ENCODE measurements at regions not wholly inside any gene's neighbourhood (a gene's known extent, or its start where the extent isn't known, plus 50 kb on each side); places are given as distances from the start of the nearest gene placed in this dataset.
"Not testable (repeated sequence)": the region's sequence is repeated elsewhere in the genome, so short reads cannot be mapped to it uniquely, and the experiment has no call there.

DNA sequence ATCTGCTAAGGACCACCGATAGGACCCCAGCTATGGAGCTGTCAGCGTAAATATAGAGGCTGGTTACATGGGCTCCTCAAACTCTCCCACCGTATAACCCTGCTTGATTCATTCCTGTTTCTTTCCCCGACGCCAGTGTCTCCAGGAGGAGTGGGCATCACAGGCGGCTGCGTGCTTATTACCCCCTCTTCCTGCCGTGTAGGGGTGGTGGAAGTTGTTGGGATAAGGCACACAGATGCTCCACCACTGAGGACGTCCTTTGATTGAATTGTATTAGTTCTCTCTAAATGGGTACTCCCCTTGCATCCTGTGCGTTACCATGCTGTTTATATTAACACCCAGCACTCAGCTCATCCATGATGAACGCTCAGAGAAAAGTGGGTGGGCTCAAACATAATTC, 104.6 kb downstream of the ZBTB18 start:
- DNase-seq (ENCODE audit: extremely low spot score, insufficient read length, low read depth) (no peak), FAIRE-seq (no peak)

DNA sequence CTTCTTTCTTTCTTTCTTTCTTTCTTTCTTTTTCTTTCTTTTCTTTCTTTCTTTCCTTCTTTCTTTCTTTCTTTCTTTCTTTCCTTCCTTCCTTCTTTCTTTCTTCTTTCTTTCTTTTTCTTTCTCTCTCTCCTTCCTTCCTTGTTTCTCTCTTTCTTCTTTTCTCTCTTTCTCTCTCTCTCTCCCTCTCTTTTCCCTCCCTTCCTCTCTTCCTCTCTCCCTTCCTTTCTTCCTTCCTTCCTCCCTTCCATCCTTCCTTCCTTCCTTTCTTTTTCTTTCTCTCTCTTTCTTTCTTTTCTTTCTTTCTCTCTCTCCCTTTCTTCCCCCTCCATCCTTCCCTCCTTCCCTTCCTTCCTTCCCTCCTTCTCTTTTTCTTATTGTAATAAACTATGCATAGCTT, 105.5 kb downstream of the ZBTB18 start:
- FAIRE-seq; DNase-seq (ENCODE audit: extremely low spot score, insufficient read length, low read depth): not testable (repeated sequence)

DNA sequence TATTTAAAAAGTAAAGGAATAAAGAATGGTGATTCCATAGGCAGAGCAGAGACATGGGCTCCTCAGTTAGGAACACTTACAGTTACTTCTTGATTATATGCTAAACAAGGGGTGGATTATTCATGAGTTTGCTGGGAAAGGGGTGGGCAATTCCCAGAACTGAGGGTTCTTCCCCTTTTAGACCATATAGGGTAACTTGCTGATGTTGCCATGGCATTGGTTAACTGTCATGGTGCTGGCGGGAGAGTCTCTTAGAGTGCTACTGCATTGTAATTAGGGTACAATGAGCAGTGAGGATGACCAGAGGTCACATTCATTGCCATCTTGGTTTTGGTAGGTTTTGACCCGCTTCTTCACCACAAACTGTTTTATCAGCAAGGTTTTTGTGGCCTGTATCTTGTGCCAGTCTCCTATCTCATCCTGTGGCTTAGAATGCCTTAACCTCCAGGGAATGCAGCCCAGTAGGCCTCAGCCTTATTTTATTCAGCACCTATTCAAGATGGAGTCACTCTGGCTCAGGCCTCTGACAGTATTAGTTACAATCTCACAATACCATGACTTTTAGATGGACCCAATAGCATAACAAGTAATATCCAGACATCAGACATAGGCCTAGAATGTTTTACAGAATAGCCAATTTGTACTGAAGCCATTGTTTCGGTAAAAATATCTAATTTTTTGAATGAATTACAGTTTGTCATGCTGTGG, 106.8 kb downstream of the ZBTB18 start:
- no peak for FAIRE-seq
- no peak for DNase-seq (ENCODE audit: extremely low spot score, insufficient read length, low read depth)

DNA sequence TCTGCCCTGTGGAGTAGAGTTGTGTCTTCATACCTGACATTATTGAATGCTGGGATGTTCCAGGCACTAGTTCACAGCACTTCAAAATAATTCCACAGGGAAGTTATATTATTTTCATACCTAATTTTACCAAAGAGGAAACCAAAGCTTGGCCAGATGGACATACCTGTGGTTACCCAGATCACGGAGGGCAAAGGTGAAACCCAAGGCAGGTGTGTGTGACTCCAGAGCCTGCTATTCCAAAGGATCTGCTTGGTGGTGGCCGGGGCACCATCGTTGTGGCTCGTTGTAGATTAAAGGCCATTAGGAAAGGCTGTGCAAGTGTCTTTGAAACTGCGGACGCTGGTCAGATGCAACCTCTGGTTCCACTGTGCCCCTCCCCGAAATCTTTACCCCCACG, 108.6 kb downstream of the ZBTB18 start:
- DNase-seq (ENCODE audit: extremely low spot score, insufficient read length, low read depth) (no peak), FAIRE-seq (no peak)

DNA sequence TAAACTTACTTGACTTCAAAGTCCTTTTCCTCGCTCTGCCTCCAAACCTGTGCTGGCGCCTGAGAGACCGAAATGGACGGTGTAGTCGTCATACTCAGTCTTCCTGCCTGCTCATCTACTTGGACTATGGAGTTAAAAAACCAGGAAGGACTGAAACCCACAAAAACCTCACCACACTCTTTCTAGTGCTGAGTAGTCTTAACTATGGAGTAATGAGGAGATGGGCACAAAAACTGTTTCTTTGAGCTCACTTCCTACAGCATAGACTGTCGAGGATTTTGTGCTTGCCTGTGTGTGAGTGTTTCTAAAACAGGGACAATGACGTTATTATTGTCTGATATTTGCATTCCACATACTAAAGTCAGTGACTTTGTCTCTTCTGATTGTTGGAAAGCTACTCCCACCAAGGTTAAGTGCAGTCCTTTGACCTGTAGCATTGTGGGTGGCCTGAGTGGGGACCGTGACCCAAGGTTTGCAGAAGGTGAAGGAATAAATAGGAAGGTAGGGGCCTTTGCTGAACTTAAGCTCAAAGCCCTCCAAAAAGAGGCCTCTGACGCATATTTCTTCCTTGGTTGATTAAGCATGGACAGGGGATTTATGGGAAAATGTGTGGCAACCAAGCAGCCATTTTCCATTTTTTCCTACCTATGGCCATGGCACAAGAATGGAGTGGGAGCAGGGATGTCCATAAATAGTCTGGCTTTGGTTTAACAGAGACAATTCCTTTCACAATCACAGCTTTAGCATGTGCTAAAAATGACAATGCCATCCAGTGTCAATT, 109.6 kb downstream of the ZBTB18 start:
- FAIRE-seq (no peak), DNase-seq (ENCODE audit: extremely low spot score, insufficient read length, low read depth) (no peak)

DNA sequence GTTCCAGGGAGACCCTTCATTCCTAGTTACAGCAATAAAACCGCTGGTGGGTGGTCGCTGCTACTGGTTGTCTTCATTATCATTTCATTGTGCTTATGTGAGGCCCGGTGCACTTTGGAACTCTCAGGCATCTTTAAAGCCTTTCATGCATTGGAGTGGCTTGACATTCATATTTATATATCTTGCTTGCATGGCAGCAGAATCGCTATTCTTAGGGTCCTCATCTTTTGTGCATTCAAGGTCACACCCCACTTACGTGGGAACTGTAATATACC, 110.1 kb downstream of the ZBTB18 start:
- FAIRE-seq = no peak
- no peak for DNase-seq (ENCODE audit: extremely low spot score, insufficient read length, low read depth)

DNA sequence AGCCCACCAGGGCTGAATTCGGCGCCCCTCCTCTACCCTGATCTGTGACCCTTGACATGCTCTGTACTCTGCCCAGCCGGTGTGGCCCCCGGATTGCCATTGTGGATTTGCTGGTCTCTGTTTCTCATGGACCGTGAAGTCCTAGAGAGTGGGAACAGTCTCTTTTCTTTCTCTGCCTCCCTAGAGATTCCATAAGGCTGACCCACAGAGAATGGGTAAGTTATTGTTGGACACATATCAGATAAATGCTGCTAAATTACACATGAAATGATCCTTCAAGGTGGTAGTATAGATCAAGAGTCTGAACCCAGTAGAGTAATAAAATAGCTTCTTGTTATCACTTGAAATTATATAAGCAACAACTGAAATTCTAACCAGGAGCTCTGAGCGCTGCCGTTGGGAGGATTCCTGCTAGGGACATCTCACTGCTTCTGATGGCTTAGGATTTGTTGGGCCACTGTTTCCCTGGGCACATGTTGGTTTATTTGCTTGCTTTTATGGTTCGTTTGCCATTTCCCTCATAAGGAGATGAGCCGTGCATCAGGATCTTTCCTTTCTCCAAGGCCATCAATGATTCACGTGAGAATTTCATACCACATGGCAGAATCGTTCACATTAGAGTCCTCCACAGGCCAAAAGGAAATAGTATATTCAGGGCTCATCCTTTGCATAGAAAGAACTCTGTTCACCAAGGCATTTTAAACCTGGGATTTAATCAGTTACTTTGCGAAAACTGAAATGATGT, 111.9 kb downstream of the ZBTB18 start:
- DNase-seq (ENCODE audit: extremely low spot score, insufficient read length, low read depth) = no peak
- FAIRE-seq = no peak

DNA sequence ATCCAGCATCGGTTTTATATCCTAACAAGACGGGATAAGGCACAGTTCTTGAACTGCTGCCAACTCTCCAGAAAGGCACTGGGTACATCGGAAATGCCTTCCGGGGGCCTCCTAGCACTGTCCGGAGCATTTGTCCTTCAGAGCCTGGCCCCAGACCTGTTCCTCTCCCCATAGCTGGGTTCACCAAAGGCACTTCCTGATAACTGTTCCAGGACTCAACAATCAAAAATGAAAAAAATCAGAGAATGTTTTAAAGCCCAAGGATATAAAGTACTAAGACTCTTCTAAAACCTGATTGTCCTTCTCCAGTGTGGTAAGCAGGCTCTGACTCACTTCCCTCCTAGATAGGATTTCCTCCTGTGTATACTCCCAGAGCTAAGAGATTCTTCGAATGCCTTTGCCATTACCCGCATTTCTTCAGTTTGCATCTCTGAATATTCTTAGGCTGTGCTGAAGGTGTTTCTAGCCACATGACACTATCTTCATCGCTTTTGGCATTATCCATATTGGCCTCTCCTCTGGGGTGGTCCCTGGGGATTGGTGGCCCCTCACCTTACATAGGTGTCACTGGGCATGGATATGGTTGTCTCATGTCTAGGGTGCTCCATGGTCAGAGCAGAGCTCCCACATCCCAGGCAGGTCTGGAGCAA, 112.9 kb downstream of the ZBTB18 start:
- DNase-seq (ENCODE audit: extremely low spot score, insufficient read length, low read depth) (no peak), FAIRE-seq (no peak)

DNA sequence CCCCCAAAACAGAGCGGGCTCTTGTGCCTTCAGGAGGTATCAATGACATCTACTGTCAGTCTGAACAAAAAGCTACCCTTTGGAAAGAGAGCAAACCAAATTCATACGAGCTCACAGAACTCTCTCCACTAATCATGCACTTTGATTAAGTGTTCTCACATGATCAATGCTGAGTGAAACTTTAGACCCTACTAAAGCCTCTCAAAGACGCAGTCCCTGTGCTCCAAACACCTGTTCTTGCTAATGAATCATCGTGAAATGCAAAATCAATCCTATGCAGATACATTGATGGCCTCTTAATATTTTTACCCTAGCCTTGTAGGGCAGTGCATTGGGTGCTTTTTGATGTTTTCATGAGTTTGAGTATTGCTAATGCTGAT, 113.4 kb downstream of the ZBTB18 start:
- no peak for FAIRE-seq
- no peak for DNase-seq (ENCODE audit: extremely low spot score, insufficient read length, low read depth)

DNA sequence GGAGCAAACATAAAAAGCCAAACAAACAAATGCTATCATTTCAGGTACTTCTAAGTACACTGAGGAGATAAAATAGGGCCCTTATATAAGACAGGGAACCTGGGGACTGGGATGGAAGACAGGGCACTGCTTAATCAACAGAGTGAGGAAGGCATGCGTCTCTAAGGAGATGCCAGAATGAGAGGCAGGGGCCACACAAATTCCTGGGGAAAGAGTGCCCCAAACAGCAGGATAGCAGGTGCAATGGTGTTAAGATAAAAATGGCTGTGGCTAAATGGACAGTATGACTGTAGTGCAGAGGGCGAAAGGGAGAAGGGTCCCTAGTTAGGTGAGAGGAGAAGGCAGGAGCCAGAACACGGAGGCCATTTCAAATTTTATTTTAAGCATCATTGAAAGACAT, 113.9 kb downstream of the ZBTB18 start:
- FAIRE-seq (no peak), DNase-seq (ENCODE audit: extremely low spot score, insufficient read length, low read depth) (no peak)

DNA sequence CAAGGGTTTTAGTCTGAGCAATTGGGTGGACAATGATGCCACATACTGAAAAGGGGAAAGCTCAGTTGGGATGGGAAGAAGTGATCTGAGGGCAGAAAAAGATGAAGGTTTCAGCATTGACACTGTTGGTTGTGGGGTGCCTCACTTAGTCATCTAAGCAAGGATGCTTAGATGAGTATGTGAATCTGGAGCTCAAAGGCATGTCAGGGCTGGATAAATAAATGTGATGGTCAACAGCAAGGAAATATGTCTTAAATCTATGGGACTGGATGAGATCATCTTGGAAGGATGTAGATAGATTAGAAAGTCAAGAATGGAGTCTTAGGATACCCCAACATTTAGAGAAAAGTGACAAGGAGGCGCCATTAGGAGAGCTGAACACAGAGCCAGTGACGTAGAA, 114.6 kb downstream of the ZBTB18 start:
- FAIRE-seq = no peak
- no peak for DNase-seq (ENCODE audit: extremely low spot score, insufficient read length, low read depth)

DNA sequence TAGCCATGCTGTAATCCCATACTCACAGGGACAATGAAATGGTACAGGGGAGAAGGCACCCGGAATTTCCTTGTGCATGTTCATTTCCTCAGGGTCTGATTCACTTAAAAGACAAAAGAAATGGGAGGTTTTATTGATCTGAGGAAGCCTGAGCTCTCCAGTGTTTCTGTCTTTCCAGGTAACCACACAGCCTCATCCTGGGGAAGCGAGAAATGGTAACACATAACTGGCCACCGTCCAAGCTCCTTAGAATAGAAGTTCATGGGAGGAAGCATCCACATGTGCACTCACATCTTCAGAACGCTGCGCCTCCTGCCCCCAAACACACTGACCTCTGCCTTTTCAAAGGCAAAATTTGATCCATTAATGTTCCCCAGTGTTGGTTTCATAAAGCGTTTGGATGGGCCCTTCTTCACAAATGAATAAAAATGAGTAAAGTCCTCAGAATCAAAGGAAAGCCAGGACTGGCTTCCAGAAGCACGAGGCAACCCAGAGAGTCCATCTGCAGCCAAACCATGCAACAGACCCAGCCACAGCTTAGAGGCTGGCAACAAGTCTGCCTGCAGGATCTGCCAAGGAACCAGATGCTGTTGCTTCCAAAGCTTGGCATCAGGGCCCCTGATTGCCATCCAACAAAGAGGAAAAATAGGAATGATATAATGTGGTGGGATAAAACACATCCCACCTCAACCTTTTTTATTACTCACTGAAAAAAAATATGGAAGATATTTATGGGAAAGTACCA, 120.3 kb downstream of the ZBTB18 start:
- no peak for FAIRE-seq
- no peak for DNase-seq (ENCODE audit: extremely low spot score, insufficient read length, low read depth)

DNA sequence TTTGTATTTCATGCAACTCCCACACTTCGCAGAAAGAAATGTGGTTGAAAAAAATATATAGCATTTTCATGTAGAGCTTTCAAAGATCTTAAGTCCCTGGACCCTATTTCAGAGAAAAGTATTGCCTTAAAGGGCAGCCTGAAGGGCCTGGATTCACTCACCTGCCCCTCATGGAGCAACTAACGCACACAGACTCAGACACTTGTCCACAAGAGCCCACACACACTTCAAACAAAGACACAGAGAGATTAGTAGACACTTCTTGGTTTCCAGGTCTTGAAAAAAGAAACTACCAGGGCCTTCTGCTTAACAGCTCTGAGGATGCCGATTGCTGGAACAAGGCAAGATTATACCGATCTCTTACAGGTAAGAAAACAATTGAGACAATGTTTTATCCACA, 122.2 kb downstream of the ZBTB18 start:
- no peak for FAIRE-seq

DNA sequence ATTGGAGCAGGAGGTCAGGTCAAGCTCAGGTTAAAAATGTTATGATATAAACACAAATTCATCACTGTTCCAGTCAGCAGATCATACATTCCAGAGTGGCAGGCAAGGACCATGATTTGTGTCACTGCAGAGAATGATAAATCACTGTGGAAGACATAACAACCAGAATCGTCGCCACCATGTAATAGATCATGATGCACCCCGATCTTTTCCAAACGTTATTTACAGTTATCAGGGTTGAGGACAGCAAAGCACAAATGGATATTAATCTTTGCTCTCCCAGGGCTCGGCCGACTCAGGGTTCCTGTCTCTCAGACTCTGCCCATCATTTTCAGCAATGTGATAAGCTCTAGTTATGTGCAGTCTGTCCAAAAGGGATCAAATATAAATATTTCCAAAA, 122.7 kb downstream of the ZBTB18 start:
- DNase-seq (ENCODE audit: extremely low spot score, insufficient read length, low read depth) (no peak), FAIRE-seq (no peak)

More for the DNA sequence above, 122.2 kb downstream of the ZBTB18 start:
- no peak for DNase-seq (ENCODE audit: extremely low spot score, insufficient read length, low read depth)

DNA sequence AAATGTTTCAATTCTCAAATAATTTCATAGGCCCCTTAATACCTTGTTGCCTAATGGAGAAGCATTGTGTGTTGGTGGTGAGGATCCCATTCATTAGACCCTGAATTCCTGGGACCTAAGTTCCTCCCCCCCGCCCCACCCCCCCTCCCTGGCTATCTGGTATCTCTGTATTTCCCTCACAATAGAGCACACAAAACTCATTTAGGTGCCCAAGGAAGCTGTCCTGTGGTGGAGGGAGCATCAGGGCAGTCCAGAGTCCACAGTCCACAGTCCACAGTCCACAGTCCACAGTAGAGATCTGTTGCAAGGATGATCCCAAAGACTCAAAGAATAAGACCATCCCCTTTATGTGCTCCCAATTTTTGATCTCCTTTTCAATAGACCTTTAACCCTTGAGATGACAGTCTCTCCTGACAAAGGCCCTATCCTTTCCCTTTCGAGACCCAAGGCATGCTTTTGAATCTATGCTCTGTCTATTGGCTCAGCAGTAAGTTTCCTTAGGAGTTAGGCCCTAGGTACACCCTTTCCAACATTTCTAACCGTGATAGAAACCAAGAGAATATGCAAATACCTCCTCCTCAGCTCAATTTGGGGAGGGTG, 123.9 kb downstream of the ZBTB18 start:
- FAIRE-seq = no peak
- no peak for DNase-seq (ENCODE audit: extremely low spot score, insufficient read length, low read depth)

DNA sequence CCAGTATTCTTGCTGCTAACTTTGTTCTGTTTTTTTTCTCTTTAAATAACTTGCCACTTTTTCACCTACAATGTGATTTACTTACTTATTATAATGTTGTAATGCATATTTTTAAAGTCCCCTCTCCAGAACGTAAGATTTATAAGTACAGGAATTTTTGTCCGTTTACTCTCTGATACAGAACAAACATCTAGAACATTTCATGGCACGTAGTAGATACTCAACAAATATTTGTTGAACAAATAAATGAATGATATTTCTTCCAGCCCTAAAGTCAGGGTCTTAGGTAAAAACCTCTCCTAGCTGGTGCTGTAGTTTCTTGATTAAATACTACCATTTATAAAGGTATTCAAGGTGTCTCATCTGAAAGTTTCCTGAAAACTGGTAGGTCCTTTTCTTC, 125.1 kb downstream of the ZBTB18 start:
- no peak for FAIRE-seq
- no peak for DNase-seq (ENCODE audit: extremely low spot score, insufficient read length, low read depth)

DNA sequence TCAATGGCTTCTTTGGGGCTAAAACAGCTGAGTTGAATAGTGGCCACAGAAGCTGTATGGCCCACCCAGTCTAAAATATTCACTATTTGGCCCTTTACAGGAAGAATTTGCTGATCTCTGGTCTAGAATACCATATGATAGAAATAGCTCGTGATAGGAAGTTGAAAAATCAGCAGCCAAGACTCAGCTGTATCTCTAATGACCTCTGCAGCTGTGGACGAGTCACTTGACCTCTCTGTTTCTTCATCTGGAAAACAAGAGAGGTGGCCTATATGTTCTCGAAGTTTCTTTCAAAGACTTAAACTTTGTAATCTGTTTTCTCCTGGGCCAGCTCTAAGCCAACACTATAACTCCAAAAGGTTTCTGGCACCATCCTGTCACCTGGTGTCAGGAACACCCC, 129.2 kb downstream of the ZBTB18 start:
- DNase-seq (ENCODE audit: extremely low spot score, insufficient read length, low read depth) (no peak), FAIRE-seq (no peak)

DNA sequence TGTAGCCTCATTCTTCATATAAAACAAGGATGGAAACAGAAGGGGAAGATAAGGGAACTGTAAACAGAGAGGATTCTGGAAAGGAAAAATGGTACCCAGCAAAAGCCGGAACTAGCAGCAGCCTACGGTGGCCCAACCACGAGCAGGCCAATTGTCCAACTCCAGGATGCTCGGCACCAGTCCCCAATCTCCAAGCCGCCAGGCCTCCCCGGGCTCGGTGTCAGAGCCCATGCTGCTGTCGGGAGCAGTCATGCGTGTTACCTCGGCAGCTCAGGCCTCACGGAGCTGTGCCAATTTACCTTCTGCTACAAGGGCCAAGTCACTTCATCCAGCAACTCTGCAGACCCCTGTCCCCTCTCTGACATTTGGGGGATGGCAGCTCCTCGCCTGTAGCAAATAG, 130.8 kb downstream of the ZBTB18 start:
- FAIRE-seq (no peak), DNase-seq (ENCODE audit: extremely low spot score, insufficient read length, low read depth) (no peak)

DNA sequence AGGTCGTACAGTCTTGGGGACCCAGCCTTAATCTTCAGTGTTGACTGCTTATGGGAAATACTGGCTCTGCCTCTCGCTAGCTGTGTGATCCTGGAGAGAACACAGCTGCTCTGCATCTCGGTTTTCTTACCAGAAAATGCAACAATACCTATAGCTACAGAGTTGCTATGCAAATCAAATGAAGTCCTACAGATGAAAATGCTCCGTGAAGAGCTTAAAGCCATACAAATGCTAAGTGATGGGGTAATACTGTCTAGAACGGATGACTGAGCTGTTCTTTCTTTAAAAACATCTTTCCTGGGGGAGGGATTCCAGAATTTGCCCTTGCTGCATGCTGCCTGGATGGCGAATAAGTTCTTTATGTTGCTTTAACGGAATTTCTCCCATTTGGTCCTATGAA, 132.0 kb downstream of the ZBTB18 start:
- DNase-seq (ENCODE audit: extremely low spot score, insufficient read length, low read depth) (no peak), FAIRE-seq (no peak)

DNA sequence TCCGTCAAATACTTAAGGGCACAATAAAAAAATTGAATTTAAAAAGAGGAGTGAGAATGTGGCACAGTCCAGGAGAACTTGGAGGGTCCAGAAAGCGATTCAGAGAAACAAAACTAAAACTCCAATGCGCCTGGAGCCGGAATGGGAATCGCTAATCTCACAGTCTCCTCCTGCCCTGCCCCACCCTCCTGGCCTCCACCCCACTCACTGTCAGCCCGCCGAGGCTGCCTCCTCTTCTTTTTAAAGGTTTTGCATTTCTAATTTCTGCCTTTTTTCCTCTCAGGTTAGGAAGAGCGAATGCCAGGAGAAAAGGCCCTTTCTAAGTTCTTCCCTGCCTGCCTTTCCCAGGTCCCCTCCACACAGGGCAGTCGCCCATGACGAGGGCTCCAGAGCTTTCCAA, 135.3 kb downstream of the ZBTB18 start:
- FAIRE-seq (no peak), DNase-seq (ENCODE audit: extremely low spot score, insufficient read length, low read depth) (no peak)

All from GM18507 (cell line).